Prostate gland (tissue), 2 donors: ENCODE measurements at regions not wholly inside any gene's neighbourhood (a gene's known extent, or its start where the extent isn't known, plus 50 kb on each side); places are given as distances from the start of the nearest gene placed in this dataset.

Experiments
- CTCF ChIP-seq, 4 experiments: fragments of 200-600 bp in 2 of 4; fragments of 450-650 bp in 2 of 4; sonication (generic) in 2 of 4; IDR thresholded peaks; 1 replicate in 3 of 4; 2 replicates in 1 of 4; pipeline ENCODE4 v1.5.1; 2016 to 2019; ENCODE audit warnings: antibody characterized with exemption in 4 of 4, mild to moderate bottlenecking in 2 of 4, moderate library complexity in 2 of 4
- POLR2A ChIP-seq: fragments of 450-650 bp; IDR thresholded peaks from one replicate; pipeline ENCODE4 v1.6.1; 2016; ENCODE audit warnings: antibody characterized with exemption, mild to moderate bottlenecking
- POLR2AphosphoS5 ChIP-seq: sonication (generic); formaldehyde crosslinking; IDR thresholded peaks from one replicate; pipeline ENCODE4 v1.6.1; 2017; ENCODE audit warnings: antibody characterized with exemption

GRCh38 chr17:31792007-31792585 is 66.9 kb downstream of the COPRS start:
- no peak for TF ChIP-seq CTCF (IDR thresholded peaks at IDR 0.05)
- TF ChIP-seq POLR2AphosphoS5, result no peak
- TF ChIP-seq POLR2A, result no peak
